Sigmoid colon (tissue), 4 donors: ENCODE measurements at regions not wholly inside any gene's neighbourhood (a gene's known extent, or its start where the extent isn't known, plus 50 kb on each side); places are given as distances from the start of the nearest gene placed in this dataset.

Experiments
- EP300 ChIP-seq, 4 donors: sonication (generic); formaldehyde crosslinking; IDR thresholded peaks; one replicate each; pipeline ENCODE4 v1.6.1; 2017; ENCODE audit warnings: antibody characterized with exemption in 4 of 4
- POLR2A ChIP-seq, 2 donors: fragments of 450-650 bp; IDR thresholded peaks; one replicate each; pipeline ENCODE4 v1.6.1; 2016; ENCODE audit warnings: antibody characterized with exemption in 2 of 2, mild to moderate bottlenecking in 2 of 2, moderate library complexity in 2 of 2
- POLR2AphosphoS5 ChIP-seq, 4 donors: sonication (generic); formaldehyde crosslinking; IDR thresholded peaks; one replicate each; pipeline ENCODE4 v1.6.1; 2017; ENCODE audit warnings: antibody characterized with exemption in 4 of 4
- TF ChIP-seq, protein P1 (sequence below), 4 experiments: fragments of 450-650 bp in 3 of 4; fragments of 200-600 bp in 1 of 4; IDR thresholded peaks; one replicate each; pipeline ENCODE4 v1.5.1; 2016 to 2019; ENCODE audit warnings: antibody characterized with exemption in 4 of 4, mild to moderate bottlenecking in 3 of 4, moderate library complexity in 2 of 4

DNA sequence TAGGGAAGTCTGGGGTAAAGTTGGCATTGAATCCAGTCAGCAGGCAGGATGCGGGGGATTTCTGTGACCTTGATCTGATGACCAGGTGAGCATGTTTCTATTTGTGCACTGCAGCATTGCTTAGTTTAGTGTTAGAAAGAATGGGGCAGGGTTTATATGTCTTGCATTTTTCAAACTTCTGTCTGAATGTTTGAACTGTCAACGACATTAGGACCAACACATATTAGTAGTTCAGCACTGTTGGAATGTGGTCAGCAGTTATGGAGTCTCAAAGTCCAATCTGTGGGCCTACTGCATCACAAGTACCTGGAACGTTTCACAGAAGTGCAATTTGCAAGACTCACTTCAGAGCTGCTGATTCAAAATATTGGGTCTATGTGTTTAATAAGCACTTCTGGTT is 276.6 kb upstream of the BMP2 start:
- TF ChIP-seq, protein P1, sequence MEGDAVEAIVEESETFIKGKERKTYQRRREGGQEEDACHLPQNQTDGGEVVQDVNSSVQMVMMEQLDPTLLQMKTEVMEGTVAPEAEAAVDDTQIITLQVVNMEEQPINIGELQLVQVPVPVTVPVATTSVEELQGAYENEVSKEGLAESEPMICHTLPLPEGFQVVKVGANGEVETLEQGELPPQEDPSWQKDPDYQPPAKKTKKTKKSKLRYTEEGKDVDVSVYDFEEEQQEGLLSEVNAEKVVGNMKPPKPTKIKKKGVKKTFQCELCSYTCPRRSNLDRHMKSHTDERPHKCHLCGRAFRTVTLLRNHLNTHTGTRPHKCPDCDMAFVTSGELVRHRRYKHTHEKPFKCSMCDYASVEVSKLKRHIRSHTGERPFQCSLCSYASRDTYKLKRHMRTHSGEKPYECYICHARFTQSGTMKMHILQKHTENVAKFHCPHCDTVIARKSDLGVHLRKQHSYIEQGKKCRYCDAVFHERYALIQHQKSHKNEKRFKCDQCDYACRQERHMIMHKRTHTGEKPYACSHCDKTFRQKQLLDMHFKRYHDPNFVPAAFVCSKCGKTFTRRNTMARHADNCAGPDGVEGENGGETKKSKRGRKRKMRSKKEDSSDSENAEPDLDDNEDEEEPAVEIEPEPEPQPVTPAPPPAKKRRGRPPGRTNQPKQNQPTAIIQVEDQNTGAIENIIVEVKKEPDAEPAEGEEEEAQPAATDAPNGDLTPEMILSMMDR (IDR thresholded peaks at IDR 0.05) = no peak
- no peak for TF ChIP-seq EP300 (IDR thresholded peaks at IDR 0.05)
- TF ChIP-seq POLR2AphosphoS5 (IDR thresholded peaks at IDR 0.05) = no peak
- no peak for TF ChIP-seq POLR2A (IDR thresholded peaks at IDR 0.05)
